ENCODE measurements at regions not wholly inside any gene's neighbourhood (a gene's known extent, or its start where the extent isn't known, plus 50 kb on each side); places are given as distances from the start of the nearest gene placed in this dataset.
"Not testable (repeated sequence)": the region's sequence is repeated elsewhere in the genome, so short reads cannot be mapped to it uniquely, and the experiment has no call there.

DNA sequence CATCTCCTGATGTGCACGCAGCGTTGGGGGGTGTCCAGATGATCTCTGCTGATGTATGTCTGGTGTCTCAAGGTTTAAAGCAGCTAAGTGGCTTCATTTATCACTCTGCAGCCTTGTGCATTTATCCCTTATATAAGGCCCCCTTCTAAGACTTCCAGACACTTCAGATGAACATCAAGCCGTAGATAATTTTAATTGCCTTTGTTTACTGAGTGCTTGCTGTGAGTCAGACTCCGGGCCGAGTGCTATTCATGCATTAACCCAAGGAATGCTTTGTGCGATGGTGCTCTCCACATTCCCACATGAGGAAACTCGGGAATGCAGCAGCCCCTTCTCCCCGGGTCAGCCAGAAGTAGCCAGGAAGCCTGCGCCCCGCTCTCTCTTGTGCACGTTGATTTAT, 328.6 kb upstream of the COBL start:
- DNase-seq, result peak; percentile 17

- DNase-seq, result no peak
These were observed 327.6 kb upstream of the COBL start for GRCh38 chr7:51644216-51644615.

DNA sequence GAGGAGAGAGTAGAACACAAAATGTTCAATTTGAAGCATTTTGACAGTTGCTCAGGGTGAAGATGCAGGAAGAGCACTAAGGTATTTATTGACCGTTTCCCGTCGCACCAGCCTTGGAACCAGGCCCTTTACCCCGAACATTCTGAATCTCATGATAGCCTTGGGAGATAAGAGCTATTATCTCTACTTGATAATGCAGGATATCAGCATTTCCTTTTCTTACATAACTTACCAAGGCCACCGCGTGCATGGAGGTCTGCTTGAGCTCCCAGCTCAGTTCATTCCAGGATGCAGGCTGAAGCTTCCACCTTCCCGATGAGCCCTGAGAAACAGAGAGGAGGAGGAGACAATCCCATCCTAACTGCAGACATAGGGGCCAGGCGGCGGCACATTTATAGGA, 324.2 kb upstream of the COBL start:
- no peak for DNase-seq

DNA sequence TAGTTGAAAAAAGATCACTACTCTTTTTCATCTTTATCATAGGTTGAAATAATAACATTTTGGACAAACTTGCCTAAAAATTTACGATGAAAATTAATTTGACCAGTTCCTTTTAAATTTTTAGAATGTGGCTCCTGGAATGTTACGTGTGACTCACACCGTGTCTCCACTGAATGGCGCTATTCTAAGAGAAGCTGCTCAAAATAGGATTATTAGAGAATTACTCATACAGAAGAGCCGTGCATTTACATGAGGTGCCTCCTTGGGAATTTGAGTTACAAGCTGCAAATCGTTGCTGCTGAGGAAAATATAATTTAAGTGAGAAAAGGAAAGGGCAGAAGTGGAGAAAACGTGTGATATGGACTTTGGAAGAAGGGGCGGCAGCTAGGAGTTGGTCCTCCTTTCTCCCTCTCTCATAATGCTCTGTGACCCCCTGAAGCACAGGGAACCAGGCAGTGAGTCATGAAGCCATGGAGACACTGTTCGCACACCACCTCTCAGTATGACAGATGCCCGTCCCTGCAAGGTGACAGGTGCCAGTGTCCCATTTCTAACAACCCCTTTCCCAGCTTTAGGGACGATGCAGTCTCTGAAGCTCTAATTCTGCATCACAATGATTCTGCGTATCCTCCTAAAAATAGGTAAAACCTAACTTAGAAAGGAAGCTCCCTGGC, 323.2 kb upstream of the COBL start:
- DNase-seq, result no peak

DNA sequence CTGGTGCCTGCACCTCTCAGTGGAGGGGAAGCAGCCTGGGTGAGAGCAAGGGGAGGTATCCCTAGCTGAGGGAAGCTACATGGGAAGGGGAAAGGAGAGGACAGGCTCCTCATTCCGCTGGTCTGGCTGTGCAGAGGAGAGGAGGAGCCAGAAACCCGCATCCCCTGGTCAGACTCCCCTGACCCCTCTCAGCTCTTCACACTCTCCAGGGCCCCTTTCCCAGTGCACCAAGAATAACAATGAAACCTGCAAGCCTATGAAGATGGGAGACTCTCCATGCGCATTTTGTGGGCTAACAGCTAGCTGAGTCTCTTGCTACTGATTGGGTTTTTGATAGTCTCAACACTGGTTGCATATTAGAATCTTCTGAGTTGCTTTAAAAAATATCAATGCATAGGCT, 319.9 kb upstream of the COBL start:
- no peak for DNase-seq

- DNase-seq, result no peak
These were observed 319.2 kb upstream of the COBL start for GRCh38 chr7:51635775-51636174.

GRCh38 chr7:51634538-51634937, 317.9 kb upstream of the COBL start:
- DNase-seq, result peak; percentile 19

DNA sequence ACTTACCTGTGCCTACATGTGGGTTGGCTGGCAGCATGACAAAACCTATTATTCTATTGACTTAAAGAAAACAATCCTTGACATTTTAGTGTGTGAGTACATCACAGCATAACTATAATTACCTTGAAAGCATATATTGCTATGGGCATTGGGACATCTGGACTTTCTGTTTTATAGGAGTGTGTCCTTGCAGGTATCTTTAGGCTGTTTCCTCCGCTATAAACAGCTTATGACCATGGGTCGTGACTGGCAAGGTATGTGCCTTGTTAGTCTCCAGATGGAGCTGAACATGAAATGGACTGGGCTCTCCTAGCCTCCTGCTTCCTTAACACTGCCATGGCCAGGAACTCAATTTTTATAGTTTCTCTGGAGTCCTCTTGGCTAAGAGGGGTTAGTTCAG, 317.4 kb upstream of the COBL start:
- peak; percentile 92 for DNase-seq

DNA sequence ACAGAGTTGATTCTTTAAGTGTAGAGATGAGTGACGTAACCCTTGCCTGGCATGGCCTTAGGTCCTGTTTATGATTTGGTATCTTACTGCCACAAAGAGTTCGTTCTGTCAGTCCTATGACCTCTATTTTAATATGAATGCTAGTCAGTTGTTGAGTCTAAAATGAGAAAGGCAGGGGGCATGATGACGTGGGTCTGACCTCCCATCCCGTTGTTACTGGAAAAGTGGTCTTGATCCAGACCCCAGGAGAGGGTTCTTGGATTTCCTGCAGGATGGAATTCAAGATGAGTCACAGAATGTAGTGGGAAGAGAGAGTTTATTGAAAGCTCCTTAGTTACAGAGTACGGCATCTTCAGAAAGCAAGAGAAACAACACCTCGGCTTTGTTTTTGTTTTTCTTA, 317.0 kb upstream of the COBL start:
- peak; percentile 69 for DNase-seq

DNA sequence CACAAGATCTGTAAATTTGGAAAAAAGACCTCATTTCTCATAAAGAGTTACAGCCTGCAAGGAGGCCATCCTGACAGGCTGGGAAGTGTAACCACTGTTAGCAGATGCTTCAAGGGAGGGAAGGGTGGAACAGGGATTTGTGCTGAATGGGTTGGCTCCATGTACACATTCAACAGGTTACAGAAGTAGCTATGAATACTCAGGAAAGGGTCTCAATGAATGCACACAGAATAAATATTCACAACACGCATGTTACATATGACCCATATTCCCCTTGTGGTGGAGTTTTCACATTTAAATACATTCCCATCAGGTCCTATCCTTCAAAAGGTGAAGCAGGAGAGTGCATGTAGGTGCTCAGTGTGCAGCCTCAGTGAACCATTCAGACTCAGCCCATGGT, 316.4 kb upstream of the COBL start:
- DNase-seq, result peak; percentile 17

DNA sequence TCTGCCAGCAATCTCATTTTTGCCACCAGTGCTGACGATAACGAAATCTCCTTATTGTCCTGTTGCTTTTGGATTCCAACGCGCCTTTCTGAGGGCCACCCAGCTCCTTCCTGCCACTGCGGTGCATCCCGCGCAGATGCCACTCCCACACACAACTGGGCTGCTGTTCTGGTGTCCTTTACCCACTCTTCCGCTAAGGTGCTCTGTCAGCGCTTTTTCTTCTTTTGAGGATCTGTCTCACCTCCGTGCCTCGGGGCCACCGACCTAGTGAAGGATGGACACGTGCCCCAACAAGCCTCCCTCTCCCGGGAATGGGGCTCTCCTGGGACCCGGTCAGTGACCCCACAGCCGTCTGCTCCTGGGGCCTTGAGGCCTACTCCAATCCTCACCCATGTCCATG, 314.3 kb upstream of the COBL start:
- no peak for DNase-seq

DNA sequence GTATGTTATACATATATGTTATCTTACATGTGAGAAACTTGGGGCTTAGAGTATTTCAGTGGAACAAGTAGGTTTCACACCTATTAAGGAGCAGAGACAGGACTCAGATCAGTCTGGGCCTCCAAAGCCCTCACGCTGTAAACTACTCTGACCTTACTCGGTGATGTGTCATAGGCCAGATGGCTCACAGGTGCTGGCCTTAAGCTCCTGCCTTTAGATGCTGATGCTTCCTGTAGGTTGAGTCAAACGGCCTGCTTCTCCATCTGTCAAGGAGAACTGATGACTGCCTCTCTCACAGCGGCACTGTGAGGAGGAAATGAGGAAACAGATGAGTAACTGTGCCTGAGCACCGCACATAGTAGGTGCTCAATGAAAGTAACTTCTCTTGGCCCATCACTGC, 312.6 kb upstream of the COBL start:
- DNase-seq, result peak; percentile 17

DNA sequence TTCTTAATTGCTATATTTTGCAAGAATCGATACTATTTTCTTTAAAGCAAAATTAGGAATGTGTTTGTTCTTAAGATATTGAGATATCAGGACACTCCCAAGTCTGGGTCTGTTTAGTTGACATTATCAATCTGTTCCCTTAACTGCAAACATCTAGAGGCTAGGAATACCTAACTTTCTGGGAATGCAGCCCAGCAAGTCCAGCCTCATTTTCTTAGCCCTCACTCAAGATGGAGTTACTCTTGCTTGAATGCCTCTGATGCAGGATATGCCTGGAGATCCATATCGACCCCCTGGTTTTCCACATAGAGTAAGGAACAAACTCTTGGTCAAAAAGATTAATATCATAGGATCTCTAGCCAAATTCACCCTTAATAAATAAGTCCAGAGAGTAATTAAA, 305.3 kb upstream of the COBL start:
- no peak for DNase-seq

- peak; percentile 77 for DNase-seq
These were observed 304.1 kb upstream of the COBL start for GRCh38 chr7:51620706-51621105.

DNA sequence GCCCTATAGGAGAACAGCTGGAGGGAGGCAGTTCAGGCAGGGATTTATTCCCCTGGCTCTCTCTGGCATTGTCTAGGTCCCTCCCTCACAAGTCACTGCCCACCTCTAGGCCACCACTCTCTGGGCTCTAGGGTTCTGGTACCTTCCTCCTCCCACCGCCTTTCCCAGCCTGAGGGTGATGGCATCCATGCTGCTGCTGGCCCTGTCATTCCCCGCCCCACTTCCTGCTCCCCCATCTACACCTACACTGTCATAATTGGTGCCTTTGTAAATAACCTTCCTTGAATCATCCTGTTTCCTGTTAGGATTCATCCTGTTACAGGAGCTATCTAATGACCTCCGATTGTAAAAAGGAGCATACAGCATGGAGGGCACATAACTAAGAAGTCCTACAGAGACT, 303.3 kb upstream of the COBL start:
- peak; percentile 77 for DNase-seq

DNA sequence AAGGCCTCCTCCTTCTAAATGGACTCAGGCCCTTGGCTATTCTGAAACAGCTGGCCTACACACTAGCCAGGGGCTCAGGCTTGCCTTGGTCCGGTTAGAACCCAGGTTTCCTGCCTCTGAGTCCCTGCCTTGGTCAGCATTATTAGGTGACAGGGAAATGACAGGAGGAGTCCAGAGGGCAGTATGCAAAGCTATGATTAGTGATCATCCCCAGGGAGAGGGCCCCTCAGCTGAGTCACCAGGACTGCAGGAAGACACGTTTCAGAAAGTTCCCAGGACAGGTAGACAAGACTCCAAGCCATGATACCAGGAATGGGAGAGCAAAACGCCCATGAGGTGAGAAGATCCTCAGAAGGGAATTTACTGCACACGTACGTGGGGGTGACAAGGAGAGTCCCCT, 301.1 kb upstream of the COBL start:
- no peak for DNase-seq

DNA sequence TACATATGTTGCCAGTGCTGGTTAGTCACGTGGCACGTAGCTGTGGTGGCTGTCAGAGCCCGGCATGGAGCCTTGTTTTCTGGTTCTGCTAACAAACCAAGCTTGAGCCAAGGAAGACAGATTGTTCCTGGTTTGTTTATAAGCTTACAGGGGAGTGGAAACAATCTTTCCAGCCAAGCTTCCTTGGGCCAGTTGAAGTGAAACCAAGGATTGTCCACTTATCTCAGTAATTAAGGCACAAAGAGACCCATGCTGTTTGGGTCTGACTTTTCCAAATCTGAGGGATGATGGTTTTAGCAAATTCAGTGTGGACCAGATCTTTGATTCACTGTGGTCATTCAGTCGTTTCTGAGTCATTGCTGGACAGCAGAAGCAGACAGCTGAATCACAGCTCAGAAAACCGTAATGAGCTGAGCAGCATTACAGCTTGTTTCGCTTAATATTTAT, 297.3 kb upstream of the COBL start:
- DNase-seq, result no peak

- no peak for DNase-seq
These were observed 295.3 kb upstream of the COBL start for GRCh38 chr7:51611937-51612336.

GRCh38 chr7:51607447-51607846, 290.8 kb upstream of the COBL start:
- no peak for DNase-seq

GRCh38 chr7:51606601-51607154, 290.1 kb upstream of the COBL start:
- peak; percentile 62 for DNase-seq

- peak; percentile 95 for DNase-seq
These were observed 285.8 kb upstream of the COBL start for GRCh38 chr7:51602376-51602775.

DNA sequence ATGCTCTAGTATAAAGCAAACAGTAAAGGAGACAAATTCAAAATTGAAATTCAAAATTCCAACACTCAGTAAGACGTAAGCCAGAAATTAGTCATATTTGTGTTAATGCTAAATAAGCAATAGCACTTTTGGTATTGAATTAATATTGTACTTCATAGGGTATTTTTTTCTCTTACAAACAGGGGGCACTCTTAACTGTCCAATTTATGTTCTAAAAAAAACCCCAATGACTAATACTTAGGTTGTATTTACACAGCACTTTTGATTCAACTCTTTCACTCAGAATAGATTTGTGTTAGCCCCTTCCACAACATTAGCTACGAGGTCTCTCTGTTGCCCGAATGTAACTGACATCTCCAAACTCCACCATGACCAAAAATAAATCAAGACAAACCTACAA, 284.9 kb upstream of the COBL start:
- DNase-seq, result no peak

DNA sequence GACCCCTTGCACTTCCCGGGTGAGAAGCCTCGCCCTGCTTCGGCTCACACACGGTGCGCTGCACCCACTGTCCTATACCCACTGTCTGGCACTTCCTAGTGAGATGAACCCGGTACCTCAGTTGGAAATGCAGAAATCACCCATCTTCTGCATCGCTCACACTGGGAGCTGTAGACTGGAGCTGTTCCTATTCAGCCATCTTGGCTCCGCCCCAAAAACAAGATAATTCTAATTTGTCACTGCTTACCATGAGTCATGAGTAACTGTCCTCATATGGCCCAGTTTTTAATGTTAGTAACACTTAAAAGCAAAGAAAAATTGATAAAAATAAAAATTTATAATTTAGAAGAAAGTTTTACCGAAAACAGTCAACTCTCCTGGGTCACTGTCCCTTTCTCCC, 283.3 kb upstream of the COBL start:
- not testable (repeated sequence) for DNase-seq

DNA sequence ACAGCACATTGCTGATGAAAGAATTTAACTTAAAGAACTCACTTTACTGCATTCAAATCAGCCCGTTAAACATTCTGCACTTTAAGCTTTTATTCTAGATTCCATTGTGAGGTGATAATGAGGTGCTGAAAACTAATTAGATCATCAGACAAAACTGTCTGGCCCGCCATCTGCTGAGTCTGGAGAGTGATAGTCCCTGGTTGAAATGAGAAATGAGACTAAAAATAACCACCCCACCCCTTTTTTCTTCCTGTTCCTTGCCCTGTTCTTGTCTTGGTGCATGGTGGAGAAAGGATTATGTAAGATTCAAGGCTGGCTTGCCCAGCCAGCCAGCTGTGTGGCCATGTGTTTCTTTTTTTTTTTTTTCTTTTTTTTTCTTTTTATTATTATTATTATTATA, 277.0 kb upstream of the COBL start:
- peak; percentile 78 for DNase-seq

All from NCI-H69 (cell line).